GM12878 (cell line): ENCODE measurements at regions not wholly inside any gene's neighbourhood (a gene's known extent, or its start where the extent isn't known, plus 50 kb on each side); places are given as distances from the start of the nearest gene placed in this dataset.

ENCODE experiments used
- ATAC-seq: fragments of 200-7000 bp; cut with Tn5 transposase; 3 replicates; pipeline ENCODE4 v1.9.1; 2020; ENCODE audit warnings: mild to moderate bottlenecking, moderate library complexity
- BruUV-seq: library from RNA; stranded (reverse); fragments of 400-500 nt; replicated peaks from 2 replicates; lab custom pipeline; 2021; lab: Mats Ljungman, UMichigan
- CTCF ChIA-PET: fragments of 300-600 bp; sonication (Branson Sonifier 250); formaldehyde crosslinking; extraction: SDS; loops from one replicate; lab custom pipeline; 2021; ENCODE audit warnings: inconsistent platforms; lab: Yijun Ruan, JAX
- POLR2A ChIA-PET: fragments of 350-600 bp; formaldehyde crosslinking; extraction: SDS; loops from one replicate; lab custom pipeline; 2021; ENCODE audit warnings: inconsistent platforms; lab: Charles Lee
- RAD21 ChIA-PET: fragments of 300-600 bp; sonication (Branson Sonifier 250); formaldehyde crosslinking; loops from one replicate; lab custom pipeline; 2023; ENCODE audit warnings: antibody characterized with exemption; ENCODE audit not compliant: unreplicated experiment; lab: Charles Lee
- SMC1A ChIA-PET: fragments of 300-600 bp; sonication (Branson Sonifier 250); formaldehyde crosslinking; loops from one replicate; lab custom pipeline; 2023; ENCODE audit not compliant: unreplicated experiment, uncharacterized antibody; lab: Charles Lee
- DNase-seq: peaks from one replicate; pipeline ENCODE4 v3.0.0-alpha.2; 2011; ENCODE audit warnings: low read depth, low spot score
- FAIRE-seq: peaks from 3 replicates; lab custom pipeline; 2011; peaks lifted over from hg19 to GRCh38; lab: Jason Lieb, UNC
- H2AFZ ChIP-seq: 2 replicates; pipeline ENCODE4 v1.6.0; 2011; ENCODE audit warnings: low read depth, low read length, control low read depth; ENCODE audit not compliant: control insufficient read depth
- H3K27ac ChIP-seq: 2 replicates; pipeline ENCODE4 v1.5.1; 2011; ENCODE audit warnings: control low read depth; ENCODE audit not compliant: control insufficient read depth, insufficient read depth
- H3K27me3 ChIP-seq, 2 experiments: replicated peaks in 1 of 2; 2 replicates each; pipeline versions ENCODE4 v1.6.0 to v1.6.1; 2011; ENCODE audit warnings: low read length in 1 of 2; ENCODE audit not compliant: control insufficient read depth in 2 of 2, insufficient read depth in 2 of 2
- H3K36me3 ChIP-seq, 2 experiments: 2 replicates each; pipeline ENCODE4 v1.5.1; 2011; ENCODE audit warnings: low read length in 1 of 2; ENCODE audit not compliant: control insufficient read depth in 2 of 2, insufficient read depth in 2 of 2
- H3K4me1 ChIP-seq: 2 replicates; pipeline ENCODE4 v1.6.1; 2011; ENCODE audit warnings: mild to moderate bottlenecking, low read length, moderate library complexity, mixed read lengths; ENCODE audit not compliant: control insufficient read depth, insufficient read depth
- H3K4me2 ChIP-seq: 2 replicates; pipeline ENCODE4 v1.6.0; 2011; ENCODE audit warnings: control low read depth; ENCODE audit not compliant: control insufficient read depth, insufficient read depth
- H3K4me3 ChIP-seq: fragments of 200-600 bp; sonication (generic); 2 replicates; pipeline ENCODE4 v1.5.1; 2016
- H3K79me2 ChIP-seq: 2 replicates; pipeline ENCODE4 v1.6.0; 2011; ENCODE audit warnings: low read length; ENCODE audit not compliant: control insufficient read depth, insufficient read depth
- H3K9ac ChIP-seq: 2 replicates; pipeline ENCODE4 v1.8.0; 2011; ENCODE audit warnings: low read length, control low read depth, mixed read lengths; ENCODE audit not compliant: control insufficient read depth, insufficient read depth
- H3K9me3 ChIP-seq: replicated peaks from 3 replicates; pipeline ENCODE4 v1.5.1; 2011; ENCODE audit warnings: mild to moderate bottlenecking, low read length; ENCODE audit not compliant: control insufficient read depth, insufficient read depth
- H4K20me1 ChIP-seq: 2 replicates; pipeline ENCODE4 v1.6.0; 2011; ENCODE audit not compliant: control insufficient read depth, insufficient read depth
- ATF7 ChIP-seq: fragments of 450-650 bp; IDR thresholded peaks from 2 replicates; pipeline ENCODE4 v1.6.1; 2016; ENCODE audit warnings: low read depth, mild to moderate bottlenecking
- BACH1 ChIP-seq: fragments of 450-650 bp; IDR thresholded peaks from 2 replicates; pipeline ENCODE4 v1.6.1; 2017; ENCODE audit warnings: mild to moderate bottlenecking, borderline replicate concordance
- ELK1 ChIP-seq: IDR thresholded peaks from 2 replicates; pipeline ENCODE4 v1.6.1; 2012; ENCODE audit warnings: low read depth, low read length, improper control_type of control experiment
- FOXM1 ChIP-seq: IDR thresholded peaks from 2 replicates; pipeline ENCODE4 v1.6.1; 2012; ENCODE audit warnings: low read depth, mild to moderate bottlenecking, inconsistent platforms, low read length, moderate library complexity
- MYC ChIP-seq: IDR thresholded peaks from 2 replicates; pipeline ENCODE4 v1.6.1; 2011; ENCODE audit warnings: mild to moderate bottlenecking, low read length, moderate library complexity, inconsistent platforms; ENCODE audit not compliant: insufficient read depth, insufficient replicate concordance, insufficient read length, severe bottlenecking
- NBN ChIP-seq: fragments of 450-650 bp; IDR thresholded peaks from 2 replicates; pipeline ENCODE4 v1.6.1; 2016
- RAD51 ChIP-seq: fragments of 450-650 bp; IDR thresholded peaks from 2 replicates; pipeline ENCODE4 v1.6.1; 2016; ENCODE audit warnings: moderate library complexity, mild to moderate bottlenecking, inconsistent platforms
- RCOR1 ChIP-seq: conservative IDR thresholded peaks from 2 replicates; pipeline ENCODE4 v1.6.1; 2012; ENCODE audit warnings: low read depth, low read length, improper control_type of control experiment
- SMAD1 ChIP-seq: fragments of 450-650 bp; IDR thresholded peaks from 2 replicates; pipeline ENCODE4 v1.6.1; 2018; ENCODE audit warnings: mild to moderate bottlenecking, low read depth; ENCODE audit not compliant: partially characterized antibody
- SMAD5 ChIP-seq: IDR thresholded peaks from 2 replicates; pipeline ENCODE4 v1.6.1; 2016; ENCODE audit warnings: antibody characterized with exemption, low read depth
- USF2 ChIP-seq: IDR thresholded peaks from 2 replicates; pipeline ENCODE4 v1.6.1; 2011; ENCODE audit warnings: low read depth, low read length, improper control_type of control experiment, borderline replicate concordance
- WRNIP1 ChIP-seq: IDR thresholded peaks from 2 replicates; pipeline ENCODE4 v1.6.1; 2011; ENCODE audit warnings: low read depth, low read length, improper control_type of control experiment, borderline replicate concordance
- ZNF24 ChIP-seq: fragments of 450-650 bp; IDR thresholded peaks from 2 replicates; pipeline ENCODE4 v1.6.1; 2017; ENCODE audit warnings: antibody characterized with exemption, mild to moderate bottlenecking
- WGBS: methylation state at CpG from one replicate; pipeline ENCODE4 v1.1.6; 2016; ENCODE audit warnings: low lambda C conversion rate; ENCODE audit not compliant: insufficient replicate concordance, insufficient coverage; ENCODE audit errors: missing lambda C conversion rate; 5-methylcytosine and 5-hydroxymethylcytosine counted together
- in situ Hi-C: fragments of 300-500 bp; cut with MboI; formaldehyde crosslinking; loops from 9 replicates; pipeline ENCODE4 v1.14.3; 2018; ENCODE audit warnings: mixed read lengths
- intact Hi-C: fragments of 100-400 bp; cut with micrococcal nuclease; formaldehyde crosslinking; loops from one replicate; pipeline ENCODE4 v1.14.2; 2022; ENCODE audit not compliant: unreplicated experiment
- TF ChIP-seq, protein P1 (sequence below): IDR thresholded peaks from 2 replicates; pipeline ENCODE4 v1.6.1; 2012; ENCODE audit warnings: low read length, inconsistent platforms
- TF ChIP-seq, protein P2 (sequence below): IDR thresholded peaks from 2 replicates; pipeline ENCODE4 v1.6.1; 2012; ENCODE audit warnings: mild to moderate bottlenecking, low read depth, low read length

- 27% methylated on average over 2 of the region's 2 CpGs for WGBS
- TF ChIP-seq RAD51: no peak
- TF ChIP-seq RCOR1: no peak
- TF ChIP-seq ZNF24: no peak
- TF ChIP-seq SMAD5: no peak
- no peak for TF ChIP-seq ATF7
- no peak for TF ChIP-seq ELK1
- TF ChIP-seq FOXM1: no peak
- no peak for TF ChIP-seq WRNIP1
- no peak for TF ChIP-seq BACH1
- TF ChIP-seq NBN: no peak
- no peak for TF ChIP-seq MYC
- TF ChIP-seq SMAD1: no peak
- no peak for TF ChIP-seq USF2
- TF ChIP-seq, protein P1, sequence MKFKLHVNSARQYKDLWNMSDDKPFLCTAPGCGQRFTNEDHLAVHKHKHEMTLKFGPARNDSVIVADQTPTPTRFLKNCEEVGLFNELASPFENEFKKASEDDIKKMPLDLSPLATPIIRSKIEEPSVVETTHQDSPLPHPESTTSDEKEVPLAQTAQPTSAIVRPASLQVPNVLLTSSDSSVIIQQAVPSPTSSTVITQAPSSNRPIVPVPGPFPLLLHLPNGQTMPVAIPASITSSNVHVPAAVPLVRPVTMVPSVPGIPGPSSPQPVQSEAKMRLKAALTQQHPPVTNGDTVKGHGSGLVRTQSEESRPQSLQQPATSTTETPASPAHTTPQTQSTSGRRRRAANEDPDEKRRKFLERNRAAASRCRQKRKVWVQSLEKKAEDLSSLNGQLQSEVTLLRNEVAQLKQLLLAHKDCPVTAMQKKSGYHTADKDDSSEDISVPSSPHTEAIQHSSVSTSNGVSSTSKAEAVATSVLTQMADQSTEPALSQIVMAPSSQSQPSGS: no peak
- TF ChIP-seq, protein P2, sequence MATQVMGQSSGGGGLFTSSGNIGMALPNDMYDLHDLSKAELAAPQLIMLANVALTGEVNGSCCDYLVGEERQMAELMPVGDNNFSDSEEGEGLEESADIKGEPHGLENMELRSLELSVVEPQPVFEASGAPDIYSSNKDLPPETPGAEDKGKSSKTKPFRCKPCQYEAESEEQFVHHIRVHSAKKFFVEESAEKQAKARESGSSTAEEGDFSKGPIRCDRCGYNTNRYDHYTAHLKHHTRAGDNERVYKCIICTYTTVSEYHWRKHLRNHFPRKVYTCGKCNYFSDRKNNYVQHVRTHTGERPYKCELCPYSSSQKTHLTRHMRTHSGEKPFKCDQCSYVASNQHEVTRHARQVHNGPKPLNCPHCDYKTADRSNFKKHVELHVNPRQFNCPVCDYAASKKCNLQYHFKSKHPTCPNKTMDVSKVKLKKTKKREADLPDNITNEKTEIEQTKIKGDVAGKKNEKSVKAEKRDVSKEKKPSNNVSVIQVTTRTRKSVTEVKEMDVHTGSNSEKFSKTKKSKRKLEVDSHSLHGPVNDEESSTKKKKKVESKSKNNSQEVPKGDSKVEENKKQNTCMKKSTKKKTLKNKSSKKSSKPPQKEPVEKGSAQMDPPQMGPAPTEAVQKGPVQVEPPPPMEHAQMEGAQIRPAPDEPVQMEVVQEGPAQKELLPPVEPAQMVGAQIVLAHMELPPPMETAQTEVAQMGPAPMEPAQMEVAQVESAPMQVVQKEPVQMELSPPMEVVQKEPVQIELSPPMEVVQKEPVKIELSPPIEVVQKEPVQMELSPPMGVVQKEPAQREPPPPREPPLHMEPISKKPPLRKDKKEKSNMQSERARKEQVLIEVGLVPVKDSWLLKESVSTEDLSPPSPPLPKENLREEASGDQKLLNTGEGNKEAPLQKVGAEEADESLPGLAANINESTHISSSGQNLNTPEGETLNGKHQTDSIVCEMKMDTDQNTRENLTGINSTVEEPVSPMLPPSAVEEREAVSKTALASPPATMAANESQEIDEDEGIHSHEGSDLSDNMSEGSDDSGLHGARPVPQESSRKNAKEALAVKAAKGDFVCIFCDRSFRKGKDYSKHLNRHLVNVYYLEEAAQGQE: no peak
- ChIA-PET RAD21 (no interaction called here), SMC1A (no interaction called here), CTCF (no interaction called here), POLR2A (no interaction called here)
- DNase-seq: no peak
- no TSS peak for BruUV-seq
- Histone ChIP-seq H3K27me3 (no peaks in the 10 kb centered on the region), H3K9ac (no peak overlapping the region), H3K9me3 (no peaks in the 10 kb centered on the region), H3K4me2 (no peak overlapping the region), H3K36me3 (no peaks in the 10 kb centered on the region), H3K79me2 (no peaks in the 10 kb centered on the region), H3K4me3 (no peak overlapping the region), H3K4me1 (no peaks in the 10 kb centered on the region), H3K27ac (no peak overlapping the region), H4K20me1 (no peaks in the 10 kb centered on the region), H2AFZ (no peak overlapping the region)
- intact Hi-C loops (no loop called here), in situ Hi-C loops (no loop called here)
- FAIRE-seq: no peak
- ATAC-seq: no peak
These were observed 409.8 kb downstream of the RERGL start for GRCh38 chr12:17680220-17680619.
